ENCODE measurements at regions not wholly inside any gene's neighbourhood (a gene's known extent, or its start where the extent isn't known, plus 50 kb on each side); places are given as distances from the start of the nearest gene placed in this dataset.

GRCh38 chr14:28879573-28879996 lies 113.0 kb downstream of the FOXG1 start:
- no peak for TF ChIP-seq CTCF (IDR thresholded peaks at IDR 0.05)
- TF ChIP-seq POLR2A (IDR thresholded peaks at IDR 0.05), result no peak
- TF ChIP-seq POLR2AphosphoS5 (IDR thresholded peaks at IDR 0.05), result no peak
